Type B pancreatic cell (in vitro differentiated cells): ENCODE measurements at regions not wholly inside any gene's neighbourhood (a gene's known extent, or its start where the extent isn't known, plus 50 kb on each side); places are given as distances from the start of the nearest gene placed in this dataset.

Experiments
- DNase-seq: peaks from one replicate; pipeline ENCODE4 v3.0.0; 2021; ENCODE audit warnings: mixed read lengths; ENCODE audit not compliant: unreplicated experiment; ENCODE audit errors: extremely low spot score
- H3K27ac Mint-ChIP-seq: 2 replicates; pipeline ENCODE4 v1.8.0; 2021; ENCODE audit warnings: mild to moderate bottlenecking, mixed read lengths
- H3K27me3 Mint-ChIP-seq: 2 replicates; pipeline ENCODE4 v1.8.0; 2021; ENCODE audit warnings: mixed read lengths
- H3K36me3 Mint-ChIP-seq: 2 replicates; pipeline ENCODE4 v1.8.0; 2021; ENCODE audit warnings: mixed read lengths
- H3K4me1 Mint-ChIP-seq: one replicate; pipeline ENCODE4 v1.8.0; 2021; ENCODE audit warnings: mixed read lengths; ENCODE audit not compliant: unreplicated experiment
- H3K4me3 Mint-ChIP-seq: 2 replicates; pipeline ENCODE4 v1.8.0; 2021; ENCODE audit warnings: mild to moderate bottlenecking, mixed read lengths
- H3K9me3 Mint-ChIP-seq: 2 replicates; pipeline ENCODE4 v1.8.0; 2021; ENCODE audit warnings: mixed read lengths
- TF ChIP-seq, protein P1 (sequence below): fragments of 200-600 bp; sonication (generic); conservative IDR thresholded peaks from 2 replicates; pipeline ENCODE4 v1.5.0; 2021; ENCODE audit warnings: antibody characterized with exemption, mild to moderate bottlenecking

DNA sequence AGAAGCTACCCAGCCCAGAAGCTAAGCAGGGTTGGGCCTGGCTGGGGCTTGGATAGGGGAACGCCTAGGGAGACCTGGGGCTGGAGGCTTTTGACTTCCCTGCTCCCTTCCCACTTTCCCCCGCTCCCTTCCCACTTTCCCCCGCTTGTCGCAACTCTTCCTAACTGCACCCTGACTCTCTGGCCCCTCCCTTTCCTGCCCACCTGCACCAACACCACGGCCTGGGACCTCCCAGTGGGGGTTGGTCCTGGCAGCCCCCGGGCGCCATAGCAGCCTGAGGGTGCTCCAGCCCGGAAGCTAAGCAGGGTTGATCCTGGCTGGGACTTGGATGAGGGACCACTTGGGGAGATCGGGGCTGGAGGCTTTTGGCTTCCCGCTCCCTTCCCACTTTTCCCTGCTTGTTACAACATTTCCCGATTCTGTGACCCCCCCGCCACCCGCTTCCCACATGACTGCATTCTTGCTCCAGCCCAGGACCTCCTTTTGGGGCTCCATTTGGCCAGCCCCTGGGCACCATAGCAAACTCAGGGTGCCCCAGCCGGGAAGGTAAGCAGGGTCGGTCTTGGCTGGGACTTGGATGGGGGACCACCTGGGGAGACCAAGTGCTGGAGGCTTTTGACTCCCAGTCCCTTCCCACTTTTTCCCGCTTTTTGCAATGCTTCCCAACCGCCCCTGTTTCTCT, 2287.0 kb downstream of the TP53TG3F start:
- Mint-ChIP-seq H3K9me3 (peaks cover 20% of the 10 kb centered on the region), H3K36me3 (no peaks in the 10 kb centered on the region), H3K4me1 (no peaks in the 10 kb centered on the region), H3K4me3 (no peak overlapping the region), H3K27ac (no peak overlapping the region), H3K27me3 (no peaks in the 10 kb centered on the region)
- TF ChIP-seq, protein P1, sequence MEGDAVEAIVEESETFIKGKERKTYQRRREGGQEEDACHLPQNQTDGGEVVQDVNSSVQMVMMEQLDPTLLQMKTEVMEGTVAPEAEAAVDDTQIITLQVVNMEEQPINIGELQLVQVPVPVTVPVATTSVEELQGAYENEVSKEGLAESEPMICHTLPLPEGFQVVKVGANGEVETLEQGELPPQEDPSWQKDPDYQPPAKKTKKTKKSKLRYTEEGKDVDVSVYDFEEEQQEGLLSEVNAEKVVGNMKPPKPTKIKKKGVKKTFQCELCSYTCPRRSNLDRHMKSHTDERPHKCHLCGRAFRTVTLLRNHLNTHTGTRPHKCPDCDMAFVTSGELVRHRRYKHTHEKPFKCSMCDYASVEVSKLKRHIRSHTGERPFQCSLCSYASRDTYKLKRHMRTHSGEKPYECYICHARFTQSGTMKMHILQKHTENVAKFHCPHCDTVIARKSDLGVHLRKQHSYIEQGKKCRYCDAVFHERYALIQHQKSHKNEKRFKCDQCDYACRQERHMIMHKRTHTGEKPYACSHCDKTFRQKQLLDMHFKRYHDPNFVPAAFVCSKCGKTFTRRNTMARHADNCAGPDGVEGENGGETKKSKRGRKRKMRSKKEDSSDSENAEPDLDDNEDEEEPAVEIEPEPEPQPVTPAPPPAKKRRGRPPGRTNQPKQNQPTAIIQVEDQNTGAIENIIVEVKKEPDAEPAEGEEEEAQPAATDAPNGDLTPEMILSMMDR: no peak
- no peak for DNase-seq

DNA sequence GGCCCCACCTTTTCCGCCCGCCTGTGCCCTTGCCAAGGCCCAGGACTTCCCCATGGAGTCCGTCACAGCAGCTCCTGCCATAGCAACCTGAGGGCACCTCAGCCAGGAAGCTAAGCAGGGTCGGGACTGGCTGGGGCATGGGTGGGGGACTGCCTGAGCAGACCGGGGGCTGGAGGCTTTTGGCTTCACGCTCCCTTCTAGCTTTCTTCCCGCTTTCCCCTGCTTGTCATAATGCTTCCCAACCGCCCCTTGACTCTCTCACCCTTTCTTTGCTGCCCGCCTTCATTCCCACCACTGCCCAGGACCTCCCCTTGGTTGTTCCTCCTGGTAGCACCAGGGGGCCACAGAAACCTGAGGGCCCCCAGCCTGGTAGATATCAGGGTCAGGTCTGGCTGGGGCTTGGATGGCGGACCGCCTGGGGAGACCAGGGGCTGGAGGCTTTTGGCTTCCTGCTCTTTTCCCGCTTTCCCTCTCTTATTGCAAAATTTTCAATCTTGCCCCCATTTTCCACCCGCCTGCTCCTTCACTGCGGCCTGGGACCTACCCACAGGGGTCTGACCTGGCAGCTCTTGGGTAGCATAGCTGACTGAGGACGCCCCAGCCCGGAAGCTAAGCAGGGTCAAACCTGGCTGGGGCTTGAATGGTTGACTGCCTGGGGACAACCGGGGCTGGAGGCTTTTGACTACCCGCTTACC, 2287.7 kb downstream of the TP53TG3F start:
- Mint-ChIP-seq H3K36me3 (no peaks in the 10 kb centered on the region), H3K27ac (no peak overlapping the region), H3K9me3 (peaks cover 13% of the 10 kb centered on the region), H3K27me3 (no peaks in the 10 kb centered on the region), H3K4me3 (no peak overlapping the region), H3K4me1 (no peaks in the 10 kb centered on the region)
- TF ChIP-seq, protein P1: no peak
- DNase-seq: no peak

DNA sequence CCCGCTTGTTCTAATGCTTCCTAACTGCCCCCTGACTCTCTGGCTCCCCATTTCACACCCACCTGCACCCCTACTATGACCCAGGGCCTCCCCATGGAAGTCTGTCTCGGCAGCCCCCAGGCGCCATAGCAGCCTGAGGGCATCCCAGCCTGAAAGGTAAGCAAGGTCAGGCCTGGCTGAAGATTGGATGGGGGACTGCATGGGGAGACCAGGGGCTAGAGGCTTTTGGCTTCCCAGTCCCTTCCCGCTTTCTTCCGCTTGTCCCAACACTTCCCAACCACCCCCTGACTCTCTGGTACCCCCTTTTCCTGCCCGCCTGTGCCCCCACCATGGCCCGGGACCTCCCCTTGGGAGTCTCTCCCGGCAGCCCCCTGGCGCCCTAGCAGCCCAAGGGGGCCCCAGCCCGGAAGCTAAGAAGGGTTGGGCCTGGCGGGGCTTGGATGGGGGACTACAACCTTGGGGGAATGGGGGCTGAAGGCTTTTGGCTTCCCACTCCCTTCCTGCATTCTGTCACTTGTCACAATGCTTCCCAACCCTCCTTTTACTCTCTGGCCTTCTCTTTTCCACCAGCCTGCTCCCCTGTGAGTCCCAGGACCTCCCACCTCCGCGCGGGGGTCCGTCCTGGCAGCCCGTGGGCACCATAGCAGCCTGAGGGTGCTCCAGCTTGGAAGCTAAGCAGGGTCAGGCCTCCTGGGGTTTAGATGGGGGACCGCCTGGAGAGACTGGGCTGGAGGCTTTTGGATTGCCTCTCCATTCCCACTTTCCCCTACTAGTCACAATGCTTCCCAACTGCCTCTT, 2288.4 kb downstream of the TP53TG3F start:
- TF ChIP-seq, protein P1: no peak
- H3K36me3 Mint-ChIP-seq: no peaks in the 10 kb centered on the region
- H3K27me3 Mint-ChIP-seq: no peaks in the 10 kb centered on the region
- no peak for DNase-seq
- peaks cover 5% of the 10 kb centered on the region for H3K9me3 Mint-ChIP-seq
- H3K4me1 Mint-ChIP-seq: no peaks in the 10 kb centered on the region
- H3K4me3 Mint-ChIP-seq: no peak overlapping the region
- H3K27ac Mint-ChIP-seq: no peak overlapping the region

DNA sequence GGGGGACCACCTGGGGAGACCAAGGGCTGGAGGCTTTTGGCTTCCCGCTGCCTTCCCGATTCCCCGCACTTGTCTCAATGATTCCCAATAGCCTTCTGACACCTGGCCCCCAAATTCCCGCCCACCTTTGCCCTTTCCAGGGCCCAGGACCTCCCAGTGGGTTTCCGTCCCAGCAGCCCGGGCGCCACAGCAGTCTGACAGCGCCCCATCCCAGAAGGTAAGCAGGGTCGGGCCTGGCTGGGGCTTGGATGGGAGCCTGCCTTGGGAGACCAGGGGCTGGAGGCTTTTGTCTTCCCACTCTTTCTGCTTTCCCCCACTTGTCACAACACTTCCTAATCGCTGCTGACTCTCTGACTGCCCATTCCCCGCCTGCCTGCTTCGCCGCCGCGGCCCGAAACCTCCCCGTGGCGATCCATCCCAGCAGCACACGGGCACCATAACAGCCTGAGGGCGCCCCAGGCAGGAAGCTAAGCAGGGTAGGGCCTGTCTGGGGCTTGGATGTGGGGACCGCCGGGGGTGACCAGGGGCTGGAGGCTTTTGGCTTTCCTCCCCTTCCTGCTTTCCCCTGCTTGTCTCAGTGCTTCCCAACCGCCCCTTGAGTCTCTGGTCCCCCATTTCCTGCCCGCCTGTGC, 2289.3 kb downstream of the TP53TG3F start:
- Mint-ChIP-seq H3K9me3 (peaks cover 3% of the 10 kb centered on the region), H3K27ac (no peak overlapping the region), H3K4me3 (no peak overlapping the region), H3K4me1 (no peaks in the 10 kb centered on the region), H3K27me3 (no peaks in the 10 kb centered on the region), H3K36me3 (no peaks in the 10 kb centered on the region)
- no peak for DNase-seq
- TF ChIP-seq, protein P1: no peak

DNA sequence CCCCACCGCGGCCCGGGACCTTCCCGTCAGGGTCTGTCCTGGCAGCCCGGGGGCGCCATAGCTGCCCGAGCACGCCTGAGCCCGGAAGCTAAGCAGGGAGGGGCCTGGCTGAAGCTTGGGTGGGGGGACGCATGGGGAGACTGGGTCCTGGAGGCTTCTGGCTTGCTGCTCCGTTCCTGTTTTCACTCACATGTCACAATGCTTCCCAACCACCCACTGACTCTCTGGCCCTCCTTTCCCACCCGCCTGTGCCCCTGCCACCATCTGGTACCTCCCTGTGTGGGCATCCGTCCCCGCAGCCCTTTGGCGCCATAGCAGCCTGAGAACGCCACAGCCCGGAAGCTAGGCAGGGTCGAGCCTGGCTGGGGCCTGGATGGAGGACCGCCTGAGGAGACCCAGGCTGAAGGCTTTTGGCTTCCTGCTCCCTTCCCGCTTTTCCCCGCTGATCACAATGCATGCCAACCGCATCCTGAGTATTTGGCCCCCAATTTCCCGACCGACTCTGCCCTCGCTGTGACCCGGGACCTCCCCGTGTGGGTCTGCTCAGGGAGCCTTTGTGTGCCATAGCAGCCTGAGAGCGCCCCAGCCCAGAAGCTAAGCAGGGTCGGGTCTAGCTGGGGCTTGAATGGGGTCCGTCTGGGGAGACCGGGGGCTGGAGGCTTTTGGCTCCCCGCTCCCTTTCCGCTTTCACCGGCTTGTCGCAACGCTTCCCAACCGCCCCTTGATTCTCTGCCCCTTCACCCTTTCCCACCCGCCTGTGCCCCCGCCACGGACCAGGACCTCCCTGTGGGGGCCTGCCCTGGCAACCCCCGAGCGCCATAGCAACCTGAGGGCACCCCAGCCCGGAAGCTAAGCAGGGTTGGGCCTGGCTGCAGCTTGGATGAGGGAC, 2290.1 kb downstream of the TP53TG3F start:
- H3K27ac Mint-ChIP-seq: no peak overlapping the region
- H3K4me3 Mint-ChIP-seq: no peak overlapping the region
- no peaks in the 10 kb centered on the region for H3K27me3 Mint-ChIP-seq
- no peaks in the 10 kb centered on the region for H3K9me3 Mint-ChIP-seq
- TF ChIP-seq, protein P1: no peak
- no peak for DNase-seq
- H3K36me3 Mint-ChIP-seq: no peaks in the 10 kb centered on the region
- no peaks in the 10 kb centered on the region for H3K4me1 Mint-ChIP-seq
